DOHH2 (cell line): ENCODE measurements at regions not wholly inside any gene's neighbourhood (a gene's known extent, or its start where the extent isn't known, plus 50 kb on each side); places are given as distances from the start of the nearest gene placed in this dataset.

Source experiments
- H3F3A ChIP-seq: fragments of 200-600 bp; sonication (generic), shearing (Covaris generic); 2 replicates; pipeline ENCODE4 v1.6.0; 2016; ENCODE audit warnings: antibody characterized with exemption, mild to moderate bottlenecking; ENCODE audit not compliant: control insufficient read depth, insufficient read depth
- H3K27ac ChIP-seq: fragments of 200-600 bp; sonication (generic); 2 replicates; pipeline ENCODE4 v1.5.1; 2014; ENCODE audit warnings: low read depth, mild to moderate bottlenecking, low read length, moderate library complexity
- H3K27me3 ChIP-seq: fragments of 200-600 bp; sonication (generic); 2 replicates; pipeline ENCODE4 v1.6.1; 2014; ENCODE audit warnings: mild to moderate bottlenecking, low read length, mixed read lengths; ENCODE audit not compliant: control insufficient read depth
- H3K36me3 ChIP-seq: fragments of 200-600 bp; sonication (generic); 2 replicates; pipeline ENCODE4 v1.6.1; 2014; ENCODE audit warnings: mild to moderate bottlenecking, low read length, moderate library complexity, mixed read lengths; ENCODE audit not compliant: control insufficient read depth
- H3K4me1 ChIP-seq: fragments of 200-600 bp; sonication (generic); 2 replicates; pipeline ENCODE4 v1.6.1; 2014; ENCODE audit warnings: mild to moderate bottlenecking, low read length, mixed read lengths; ENCODE audit not compliant: control insufficient read depth
- H3K4me2 ChIP-seq: fragments of 200-600 bp; sonication (generic); 2 replicates; pipeline ENCODE4 v1.6.0; 2014; ENCODE audit warnings: mild to moderate bottlenecking, low read length, moderate library complexity
- H3K4me3 ChIP-seq: fragments of 200-600 bp; sonication (generic); 2 replicates; pipeline ENCODE4 v1.5.1; 2014; ENCODE audit warnings: mild to moderate bottlenecking, low read length, mixed read lengths
- H3K79me2 ChIP-seq: fragments of 200-600 bp; sonication (generic); 2 replicates; pipeline ENCODE4 v1.6.1; 2014; ENCODE audit warnings: mild to moderate bottlenecking, low read length, mixed read lengths; ENCODE audit not compliant: control insufficient read depth
- H3K9me2 ChIP-seq: fragments of 200-600 bp; sonication (generic); replicated peaks from 2 replicates; pipeline ENCODE4 v1.6.1; 2014; ENCODE audit warnings: mild to moderate bottlenecking, low read length, mixed read lengths; ENCODE audit not compliant: control insufficient read depth
- H3K9me3 ChIP-seq: fragments of 200-600 bp; sonication (generic); 2 replicates; pipeline ENCODE4 v1.6.1; 2014; ENCODE audit warnings: antibody characterized with exemption, low read length, mixed read lengths; ENCODE audit not compliant: control insufficient read depth, insufficient read depth
- H4K20me1 ChIP-seq: fragments of 200-600 bp; sonication (generic); 2 replicates; pipeline ENCODE4 v1.6.0; 2014; ENCODE audit warnings: low read depth, mild to moderate bottlenecking, antibody characterized with exemption, low read length, moderate library complexity; ENCODE audit not compliant: control insufficient read depth, insufficient read depth
- CTCF ChIP-seq: fragments of 200-600 bp; sonication (generic); IDR thresholded peaks from one replicate; pipeline ENCODE4 v1.5.1; 2014; ENCODE audit warnings: antibody characterized with exemption, mild to moderate bottlenecking, low read depth, low read length; ENCODE audit not compliant: poor library complexity, severe bottlenecking
- EZH2phosphoT487 ChIP-seq: fragments of 200-600 bp; sonication (generic); IDR thresholded peaks from 2 replicates; pipeline ENCODE4 v1.6.1; 2017; ENCODE audit warnings: borderline replicate concordance, mild to moderate bottlenecking, antibody characterized with exemption, low read length, moderate library complexity, mixed read lengths

DNA sequence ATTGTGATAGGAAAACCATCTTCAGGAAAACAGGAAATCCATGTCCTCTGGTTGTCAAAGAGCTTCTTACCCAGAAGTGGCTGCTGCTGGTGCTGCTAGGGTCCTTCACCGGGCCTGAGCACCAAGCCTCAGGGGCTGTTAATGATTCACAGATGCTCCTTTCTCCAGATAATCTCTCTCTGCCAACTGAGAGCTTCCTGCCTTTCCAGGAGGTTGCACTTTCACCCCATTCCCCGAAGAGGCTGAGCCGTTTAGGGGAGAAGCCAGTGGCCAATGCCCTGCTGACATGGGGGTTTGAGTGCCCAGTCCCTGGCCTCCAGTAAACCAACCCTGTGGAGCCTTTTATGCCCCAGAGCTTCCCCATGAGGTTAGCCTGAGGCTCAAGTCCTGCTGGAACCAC is 122.4 kb downstream of the CBLN4 start:
- no peaks in the 10 kb centered on the region for H3K36me3 ChIP-seq

DNA sequence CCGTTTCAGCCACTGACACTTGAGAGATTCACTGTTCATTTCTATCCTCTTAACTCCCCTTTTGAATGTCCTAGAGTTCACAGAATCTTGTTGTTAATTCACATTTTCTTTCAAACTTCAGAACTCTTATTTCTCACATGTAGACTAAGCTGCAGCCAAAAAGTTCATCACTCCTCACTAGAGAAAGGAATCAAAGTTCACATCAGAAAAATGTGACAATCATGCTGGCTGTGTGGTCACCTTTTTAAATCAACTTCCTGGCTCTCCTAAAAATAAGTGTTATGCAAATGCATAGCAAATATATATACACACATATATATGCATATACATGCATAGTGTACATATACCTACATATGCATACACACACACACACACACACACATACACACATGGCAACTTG is 123.0 kb downstream of the CBLN4 start:
- H3K9me2 ChIP-seq, result no peaks in the 10 kb centered on the region
- peaks cover 6% of the 10 kb centered on the region; the same call in 1 of the 2 replicates for H3K9me3 ChIP-seq
- no peaks in the 10 kb centered on the region for H4K20me1 ChIP-seq
- no peak overlapping the region for H3K4me3 ChIP-seq
- no peak overlapping the region for H3K27ac ChIP-seq
- H3K79me2 ChIP-seq, result no peaks in the 10 kb centered on the region
- no peaks in the 10 kb centered on the region for H3F3A ChIP-seq
- H3K27me3 ChIP-seq, result no peaks in the 10 kb centered on the region
- TF ChIP-seq EZH2phosphoT487 (no peak), CTCF (no peak)
- H3K4me2 ChIP-seq, result no peak overlapping the region
- H3K36me3 ChIP-seq, result no peaks in the 10 kb centered on the region
- H3K4me1 ChIP-seq, result no peaks in the 10 kb centered on the region

More for the DNA sequence above, 122.4 kb downstream of the CBLN4 start:
- Histone ChIP-seq H4K20me1 (no peaks in the 10 kb centered on the region), H3K27me3 (no peaks in the 10 kb centered on the region), H3K4me2 (no peak overlapping the region), H3K4me1 (no peaks in the 10 kb centered on the region), H3F3A (no peaks in the 10 kb centered on the region), H3K79me2 (no peaks in the 10 kb centered on the region), H3K9me3 (peaks cover 6% of the 10 kb centered on the region; the same call in 1 of the 2 replicates), H3K27ac (no peak overlapping the region), H3K4me3 (no peak overlapping the region), H3K9me2 (no peaks in the 10 kb centered on the region)
- TF ChIP-seq CTCF (no peak), EZH2phosphoT487 (no peak)

DNA sequence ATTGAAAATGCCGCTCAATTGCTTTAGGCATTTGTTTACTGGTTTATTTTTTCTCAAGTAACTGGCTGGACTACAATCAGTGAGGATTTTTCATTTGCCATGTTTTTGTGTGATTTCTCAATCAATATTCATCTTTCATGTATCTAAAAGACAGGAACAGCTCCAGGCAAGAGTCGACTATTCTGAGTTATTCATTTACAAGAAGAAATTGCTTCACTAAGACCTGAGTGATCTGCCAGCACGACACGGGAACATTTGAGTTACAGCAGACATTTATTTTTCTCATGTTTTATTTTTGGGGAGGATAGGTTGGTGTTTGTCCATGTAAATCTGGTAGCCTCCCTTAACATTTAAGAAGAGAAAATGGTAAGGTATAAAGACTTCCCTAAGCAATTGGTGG is 124.1 kb downstream of the CBLN4 start:
- no peaks in the 10 kb centered on the region for H3K79me2 ChIP-seq
- no peaks in the 10 kb centered on the region for H4K20me1 ChIP-seq
- H3K4me3 ChIP-seq, result no peak overlapping the region
- H3K36me3 ChIP-seq, result no peaks in the 10 kb centered on the region
- H3F3A ChIP-seq, result no peaks in the 10 kb centered on the region
- TF ChIP-seq CTCF (no peak), EZH2phosphoT487 (no peak)
- no peaks in the 10 kb centered on the region for H3K27me3 ChIP-seq
- H3K27ac ChIP-seq, result no peak overlapping the region
- no peaks in the 10 kb centered on the region for H3K9me2 ChIP-seq
- peaks cover 6% of the 10 kb centered on the region; the same call in 1 of the 2 replicates for H3K9me3 ChIP-seq
- no peaks in the 10 kb centered on the region for H3K4me1 ChIP-seq
- H3K4me2 ChIP-seq, result no peak overlapping the region

DNA sequence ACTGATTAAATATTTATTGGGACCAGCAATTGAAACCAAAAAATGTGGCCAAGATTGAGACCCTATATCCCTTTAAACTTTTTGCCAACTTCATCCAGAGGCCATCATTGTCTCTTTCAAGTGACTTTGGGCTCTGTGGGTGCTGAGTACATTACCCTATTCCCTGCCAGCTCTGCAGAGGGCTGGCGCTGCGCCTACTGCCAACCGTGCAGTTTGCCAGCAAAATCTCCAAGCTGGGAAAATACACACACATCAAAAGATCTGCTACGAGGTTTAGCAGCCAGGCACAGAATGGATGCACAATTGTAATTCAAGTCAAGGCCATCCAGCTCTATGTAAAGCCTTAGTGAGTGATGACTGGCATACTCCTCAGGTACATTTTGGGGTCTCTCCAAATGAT is 125.0 kb downstream of the CBLN4 start:
- Histone ChIP-seq H3K4me3 (no peak overlapping the region), H3K27me3 (no peaks in the 10 kb centered on the region), H3K36me3 (no peaks in the 10 kb centered on the region), H3K4me2 (no peak overlapping the region), H3K9me2 (no peaks in the 10 kb centered on the region), H4K20me1 (no peaks in the 10 kb centered on the region), H3K27ac (no peak overlapping the region), H3K9me3 (peaks cover 6% of the 10 kb centered on the region; the same call in 1 of the 2 replicates), H3K79me2 (no peaks in the 10 kb centered on the region), H3K4me1 (no peaks in the 10 kb centered on the region), H3F3A (no peaks in the 10 kb centered on the region)
- TF ChIP-seq CTCF, result no peak
- TF ChIP-seq EZH2phosphoT487, result no peak
